Caco-2 (cell line): ENCODE measurements at regions not wholly inside any gene's neighbourhood (a gene's known extent, or its start where the extent isn't known, plus 50 kb on each side); places are given as distances from the start of the nearest gene placed in this dataset.
"Not testable (repeated sequence)": the region's sequence is repeated elsewhere in the genome, so short reads cannot be mapped to it uniquely, and the experiment has no call there.

Source experiments
- BruUV-seq: library from RNA; stranded (reverse); fragments of 400-500 nt; replicated peaks from 2 replicates; lab custom pipeline; 2021; lab: Mats Ljungman, UMichigan
- CTCF ChIA-PET: fragments of 300-600 bp; sonication (Branson Sonifier 250); formaldehyde crosslinking; loops from one replicate; lab custom pipeline; 2022; ENCODE audit warnings: antibody characterized with exemption; lab: Charles Lee
- POLR2A ChIA-PET: fragments of 300-600 bp; sonication (Branson Sonifier 250); formaldehyde crosslinking; loops from one replicate; lab custom pipeline; 2022; ENCODE audit warnings: antibody characterized with exemption; lab: Charles Lee
- DNase-seq, 2 experiments: peaks; one replicate each; pipeline versions ENCODE4 v3.0.0 to v3.0.0-alpha.2; 2020 to 2022
- H3K27me3 ChIP-seq: replicated peaks from 2 replicates; pipeline ENCODE4 v1.6.0; 2011; ENCODE audit warnings: low read length; ENCODE audit not compliant: control insufficient read depth, insufficient read depth
- H3K36me3 ChIP-seq: 2 replicates; pipeline ENCODE4 v1.5.1; 2011; ENCODE audit warnings: low read length; ENCODE audit not compliant: control insufficient read depth, insufficient read depth
- H3K4me1 ChIP-seq: fragments of 250-450 bp; sonication (Bioruptor Pico); 2 replicates; pipeline ENCODE4 v1.5.1; 2020; ENCODE audit warnings: mild to moderate bottlenecking
- H3K4me3 ChIP-seq: 2 replicates; pipeline ENCODE4 v1.5.1; 2011; ENCODE audit warnings: low read depth, mild to moderate bottlenecking, control low read depth, low read length
- H3K9me3 ChIP-seq: fragments of 250-450 bp; sonication (Bioruptor Pico); 2 replicates; pipeline ENCODE4 v1.5.1; 2020; ENCODE audit warnings: mild to moderate bottlenecking, moderate library complexity
- H3K27ac Mint-ChIP-seq: one replicate; pipeline ENCODE4 v1.8.0; 2022; ENCODE audit warnings: mixed read lengths; ENCODE audit not compliant: unreplicated experiment
- H3K27me3 Mint-ChIP-seq: one replicate; pipeline ENCODE4 v1.8.0; 2022; ENCODE audit warnings: mixed read lengths; ENCODE audit not compliant: insufficient read depth, unreplicated experiment
- H3K36me3 Mint-ChIP-seq: one replicate; pipeline ENCODE4 v1.8.0; 2022; ENCODE audit warnings: mild to moderate bottlenecking, mixed read lengths; ENCODE audit not compliant: insufficient read depth, unreplicated experiment
- H3K4me1 Mint-ChIP-seq: one replicate; pipeline ENCODE4 v1.8.0; 2022; ENCODE audit warnings: low read depth, mixed read lengths; ENCODE audit not compliant: unreplicated experiment
- H3K4me3 Mint-ChIP-seq: one replicate; pipeline ENCODE4 v1.8.0; 2022; ENCODE audit warnings: mild to moderate bottlenecking, moderate library complexity, mixed read lengths; ENCODE audit not compliant: unreplicated experiment
- H3K9me3 Mint-ChIP-seq: one replicate; pipeline ENCODE4 v1.8.0; 2022; ENCODE audit warnings: mixed read lengths; ENCODE audit not compliant: unreplicated experiment
- intact Hi-C: fragments of 100-400 bp; cut with micrococcal nuclease; formaldehyde crosslinking; loops from one replicate; pipeline ENCODE4 v1.10.0; 2022; ENCODE audit not compliant: unreplicated experiment
- TF ChIP-seq, protein P1 (sequence below), 2 experiments: fragments of 200-600 bp in 1 of 2; IDR thresholded peaks; 1 replicate in 1 of 2; 2 replicates in 1 of 2; pipeline versions ENCODE4 v1.5.1 to v1.8.0; 2011 to 2022; ENCODE audit warnings: antibody characterized with exemption in 1 of 2, control low read depth in 1 of 2, inconsistent platforms in 1 of 2, low read depth in 1 of 2, low read length in 1 of 2, mild to moderate bottlenecking in 1 of 2, moderate library complexity in 1 of 2; ENCODE audit not compliant: insufficient read depth in 1 of 2, severe bottlenecking in 1 of 2, unreplicated experiment in 1 of 2

DNA sequence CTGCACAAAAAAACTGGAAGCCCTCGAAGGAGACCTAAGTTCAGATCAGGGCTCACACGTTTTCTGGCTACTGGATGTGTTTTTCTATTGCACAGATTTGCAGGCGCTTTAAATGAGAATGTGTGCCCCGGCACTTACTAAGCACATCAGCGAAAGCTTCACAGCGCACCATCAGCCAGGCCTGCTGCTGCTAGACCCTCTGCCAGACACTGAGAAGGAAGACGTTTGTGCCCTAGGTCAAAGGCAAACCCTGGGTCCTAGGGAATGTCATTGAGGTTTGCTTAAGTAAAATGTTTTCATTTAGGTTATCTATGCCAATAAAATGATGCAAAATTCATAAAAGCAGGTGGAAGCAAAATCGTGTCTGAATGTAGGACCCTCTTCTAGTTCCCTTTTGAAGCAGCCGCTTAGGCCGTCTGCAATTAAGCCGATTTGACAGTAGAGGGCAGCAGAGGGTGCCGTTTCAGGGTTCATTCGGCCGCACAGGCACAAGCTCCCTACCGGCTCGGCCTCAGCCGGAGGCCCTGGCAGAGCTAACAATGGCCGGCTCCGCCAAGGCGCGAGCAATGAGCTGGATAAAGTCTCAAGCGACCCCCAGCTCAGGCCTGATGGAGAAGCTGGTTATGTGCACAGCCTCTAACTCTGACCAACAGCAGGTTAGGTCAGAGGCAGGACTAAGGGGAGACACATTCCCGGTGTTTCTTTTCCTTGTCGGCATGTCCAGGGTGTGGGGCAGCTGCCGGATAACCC, 107.2 kb upstream of the FOXA2 start:
- no peak overlapping the region for H3K4me3 Mint-ChIP-seq
- TF ChIP-seq, protein P1, sequence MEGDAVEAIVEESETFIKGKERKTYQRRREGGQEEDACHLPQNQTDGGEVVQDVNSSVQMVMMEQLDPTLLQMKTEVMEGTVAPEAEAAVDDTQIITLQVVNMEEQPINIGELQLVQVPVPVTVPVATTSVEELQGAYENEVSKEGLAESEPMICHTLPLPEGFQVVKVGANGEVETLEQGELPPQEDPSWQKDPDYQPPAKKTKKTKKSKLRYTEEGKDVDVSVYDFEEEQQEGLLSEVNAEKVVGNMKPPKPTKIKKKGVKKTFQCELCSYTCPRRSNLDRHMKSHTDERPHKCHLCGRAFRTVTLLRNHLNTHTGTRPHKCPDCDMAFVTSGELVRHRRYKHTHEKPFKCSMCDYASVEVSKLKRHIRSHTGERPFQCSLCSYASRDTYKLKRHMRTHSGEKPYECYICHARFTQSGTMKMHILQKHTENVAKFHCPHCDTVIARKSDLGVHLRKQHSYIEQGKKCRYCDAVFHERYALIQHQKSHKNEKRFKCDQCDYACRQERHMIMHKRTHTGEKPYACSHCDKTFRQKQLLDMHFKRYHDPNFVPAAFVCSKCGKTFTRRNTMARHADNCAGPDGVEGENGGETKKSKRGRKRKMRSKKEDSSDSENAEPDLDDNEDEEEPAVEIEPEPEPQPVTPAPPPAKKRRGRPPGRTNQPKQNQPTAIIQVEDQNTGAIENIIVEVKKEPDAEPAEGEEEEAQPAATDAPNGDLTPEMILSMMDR (IDR thresholded peaks at IDR 0.05; ENCODE audit: insufficient read depth in 1 of 2, low read depth in 1 of 2, low read length in 1 of 2, severe bottlenecking in 1 of 2, unreplicated experiment in 1 of 2), result peak; percentile 83 to 96

DNA sequence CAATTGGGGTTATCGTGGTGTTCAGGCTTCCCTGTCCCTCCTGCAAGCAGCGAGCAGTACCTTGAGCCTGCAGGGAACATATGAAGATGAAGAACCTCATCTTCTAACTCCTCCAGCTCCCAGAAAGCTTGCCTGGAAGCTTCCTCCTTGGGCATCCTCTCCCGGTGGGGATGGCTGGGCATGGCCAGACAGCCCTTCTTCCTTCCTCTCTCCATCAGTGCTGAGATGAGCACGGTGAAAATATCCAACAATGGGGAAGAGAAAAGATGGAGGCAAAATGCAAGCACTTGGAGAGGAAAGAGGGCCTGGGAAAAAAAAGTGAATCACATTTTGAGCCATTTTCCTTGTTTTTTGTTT, 107.7 kb upstream of the FOXA2 start:
- DNase-seq, result no peak
- ChIA-PET CTCF (interaction anchor here (0.6 to 3.0 kb wide), 40 partner anchors 9 to 666 kb away, joined by 3 to 36 read pairs (median 4); partner anchors contain the start of genes NXT1 and THBD), POLR2A (interaction anchor here (0.6 to 1.0 kb wide), 3 partner anchors 116 to 359 kb away, joined by 3 to 5 read pairs (median 3); no protein-coding TSS in a partner anchor)
- TF ChIP-seq, protein P1 (IDR thresholded peaks at IDR 0.05; ENCODE audit: insufficient read depth in 1 of 2, low read depth in 1 of 2, low read length in 1 of 2, severe bottlenecking in 1 of 2, unreplicated experiment in 1 of 2), result no peak
- Mint-ChIP-seq H3K4me1 (no peaks in the 10 kb centered on the region), H3K4me3 (no peak overlapping the region), H3K36me3 (no peaks in the 10 kb centered on the region), H3K27me3 (no peaks in the 10 kb centered on the region), H3K9me3 (peaks cover 12% of the 10 kb centered on the region), H3K27ac (no peak overlapping the region)
- Histone ChIP-seq H3K9me3 (peaks cover 14% of the 10 kb centered on the region), H3K36me3 (no peaks in the 10 kb centered on the region), H3K27me3 (no peaks in the 10 kb centered on the region), H3K4me3 (no peak overlapping the region), H3K4me1 (peaks cover 6% of the 10 kb centered on the region; the same call in 1 of the 2 replicates)
- intact Hi-C loops, result loop anchor here (5.0 kb wide), 3 partner anchors 115 to 370 kb away; no protein-coding TSS in a partner anchor
- BruUV-seq, result no TSS peak

More for the DNA sequence above, 107.2 kb upstream of the FOXA2 start:
- H3K27me3 Mint-ChIP-seq, result no peaks in the 10 kb centered on the region
- no TSS peak for BruUV-seq
- H3K27ac Mint-ChIP-seq, result no peak overlapping the region
- Histone ChIP-seq H3K4me3 (no peak overlapping the region), H3K36me3 (no peaks in the 10 kb centered on the region), H3K4me1 (peaks cover 6% of the 10 kb centered on the region; the same call in 1 of the 2 replicates), H3K27me3 (no peaks in the 10 kb centered on the region), H3K9me3 (peaks cover 14% of the 10 kb centered on the region)
- no peaks in the 10 kb centered on the region for H3K36me3 Mint-ChIP-seq
- H3K9me3 Mint-ChIP-seq, result peaks cover 18% of the 10 kb centered on the region
- CTCF ChIA-PET, result interaction anchor here (0.6 to 3.0 kb wide), 40 partner anchors 9 to 667 kb away, joined by 3 to 36 read pairs (median 4); partner anchors contain the start of genes NXT1 and THBD
- intact Hi-C loops, result loop anchor here (1.0 to 5.0 kb wide), 4 partner anchors 116 to 649 kb away; no protein-coding TSS in a partner anchor
- POLR2A ChIA-PET, result interaction anchor here (0.6 to 1.0 kb wide), 3 partner anchors 116 to 359 kb away, joined by 3 to 5 read pairs (median 3); no protein-coding TSS in a partner anchor
- peaks cover 2% of the 10 kb centered on the region for H3K4me1 Mint-ChIP-seq
- DNase-seq, result peak; percentile 81 to 83

DNA sequence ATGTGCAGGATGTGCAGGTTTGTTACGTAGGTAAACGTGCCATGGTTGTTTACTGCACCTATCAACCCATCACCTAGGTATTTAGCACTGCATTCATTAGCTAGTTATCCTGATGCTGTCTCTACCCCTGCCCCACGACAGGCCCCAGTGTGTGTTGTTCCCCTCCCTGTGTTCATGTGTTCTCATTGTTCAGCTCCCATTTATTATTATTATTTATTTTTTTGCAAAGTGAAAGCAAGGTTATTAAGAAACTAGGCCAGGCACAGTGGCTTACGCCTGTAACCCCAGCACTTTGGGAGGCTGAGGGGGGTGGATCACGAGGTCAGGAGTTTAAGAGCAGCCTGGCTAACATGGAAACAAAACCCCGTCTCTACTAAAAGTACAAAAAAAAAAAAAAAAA, 108.2 kb upstream of the FOXA2 start:
- H3K27me3 Mint-ChIP-seq, DNase-seq, H3K4me1 ChIP-seq, BruUV-seq, H3K36me3 ChIP-seq, H3K4me1 Mint-ChIP-seq, H3K27me3 ChIP-seq, H3K36me3 Mint-ChIP-seq, H3K9me3 Mint-ChIP-seq, H3K4me3 ChIP-seq, H3K4me3 Mint-ChIP-seq, H3K27ac Mint-ChIP-seq: not testable (repeated sequence)
- intact Hi-C loops, result loop anchor here (5.0 kb wide), 3 partner anchors 115 to 370 kb away; no protein-coding TSS in a partner anchor
- ChIA-PET CTCF (interaction anchor here (0.6 to 3.0 kb wide), 12 partner anchors 26 to 666 kb away, joined by 3 to 36 read pairs (median 5); partner anchors contain the start of gene NXT1), POLR2A (interaction anchor here (0.6 kb wide), 1 partner anchor 332 kb away, joined by 4 read pairs; no protein-coding TSS in a partner anchor)
- peaks cover 14% of the 10 kb centered on the region for H3K9me3 ChIP-seq
